22Rv1 (cell line): ENCODE measurements at regions not wholly inside any gene's neighbourhood (a gene's known extent, or its start where the extent isn't known, plus 50 kb on each side); places are given as distances from the start of the nearest gene placed in this dataset.

Experiments
- ZFX ChIP-seq: fragments of 450-650 bp; IDR thresholded peaks from 2 replicates; pipeline ENCODE4 v1.6.1; 2017; ENCODE audit warnings: antibody characterized with exemption, borderline replicate concordance
- TF ChIP-seq, protein P1 (sequence below): fragments of 450-650 bp; IDR thresholded peaks from 2 replicates; pipeline ENCODE4 v1.5.1; 2017; ENCODE audit warnings: mild to moderate bottlenecking

DNA sequence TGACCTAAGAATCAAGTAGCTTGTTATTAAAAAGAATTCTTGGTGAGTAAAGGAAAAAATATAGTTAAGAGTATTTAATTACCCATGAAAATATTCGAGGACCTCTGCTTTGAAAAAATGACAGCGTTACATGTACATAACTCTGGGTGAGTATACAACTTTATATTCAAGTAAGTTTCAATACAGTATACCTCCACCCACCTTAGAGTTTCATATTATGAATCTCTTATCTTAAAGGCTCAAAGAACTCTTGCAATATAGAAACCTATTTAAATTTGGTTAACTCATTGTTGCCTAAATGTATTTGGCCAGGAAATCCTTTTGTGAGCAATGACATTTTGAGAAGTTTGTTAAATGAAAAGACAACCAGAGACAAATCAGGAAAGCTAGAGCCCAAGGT lies 138.2 kb downstream of the QDPR start:
- TF ChIP-seq, protein P1, sequence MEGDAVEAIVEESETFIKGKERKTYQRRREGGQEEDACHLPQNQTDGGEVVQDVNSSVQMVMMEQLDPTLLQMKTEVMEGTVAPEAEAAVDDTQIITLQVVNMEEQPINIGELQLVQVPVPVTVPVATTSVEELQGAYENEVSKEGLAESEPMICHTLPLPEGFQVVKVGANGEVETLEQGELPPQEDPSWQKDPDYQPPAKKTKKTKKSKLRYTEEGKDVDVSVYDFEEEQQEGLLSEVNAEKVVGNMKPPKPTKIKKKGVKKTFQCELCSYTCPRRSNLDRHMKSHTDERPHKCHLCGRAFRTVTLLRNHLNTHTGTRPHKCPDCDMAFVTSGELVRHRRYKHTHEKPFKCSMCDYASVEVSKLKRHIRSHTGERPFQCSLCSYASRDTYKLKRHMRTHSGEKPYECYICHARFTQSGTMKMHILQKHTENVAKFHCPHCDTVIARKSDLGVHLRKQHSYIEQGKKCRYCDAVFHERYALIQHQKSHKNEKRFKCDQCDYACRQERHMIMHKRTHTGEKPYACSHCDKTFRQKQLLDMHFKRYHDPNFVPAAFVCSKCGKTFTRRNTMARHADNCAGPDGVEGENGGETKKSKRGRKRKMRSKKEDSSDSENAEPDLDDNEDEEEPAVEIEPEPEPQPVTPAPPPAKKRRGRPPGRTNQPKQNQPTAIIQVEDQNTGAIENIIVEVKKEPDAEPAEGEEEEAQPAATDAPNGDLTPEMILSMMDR: no peak
- TF ChIP-seq ZFX: no peak
